DOHH2 (cell line): ENCODE measurements at regions not wholly inside any gene's neighbourhood (a gene's known extent, or its start where the extent isn't known, plus 50 kb on each side); places are given as distances from the start of the nearest gene placed in this dataset.

Source experiments
- CTCF ChIP-seq: fragments of 200-600 bp; sonication (generic); IDR thresholded peaks from one replicate; pipeline ENCODE4 v1.5.1; 2014; ENCODE audit warnings: antibody characterized with exemption, mild to moderate bottlenecking, low read depth, low read length; ENCODE audit not compliant: poor library complexity, severe bottlenecking
- EZH2phosphoT487 ChIP-seq: fragments of 200-600 bp; sonication (generic); IDR thresholded peaks from 2 replicates; pipeline ENCODE4 v1.6.1; 2017; ENCODE audit warnings: borderline replicate concordance, mild to moderate bottlenecking, antibody characterized with exemption, low read length, moderate library complexity, mixed read lengths

DNA sequence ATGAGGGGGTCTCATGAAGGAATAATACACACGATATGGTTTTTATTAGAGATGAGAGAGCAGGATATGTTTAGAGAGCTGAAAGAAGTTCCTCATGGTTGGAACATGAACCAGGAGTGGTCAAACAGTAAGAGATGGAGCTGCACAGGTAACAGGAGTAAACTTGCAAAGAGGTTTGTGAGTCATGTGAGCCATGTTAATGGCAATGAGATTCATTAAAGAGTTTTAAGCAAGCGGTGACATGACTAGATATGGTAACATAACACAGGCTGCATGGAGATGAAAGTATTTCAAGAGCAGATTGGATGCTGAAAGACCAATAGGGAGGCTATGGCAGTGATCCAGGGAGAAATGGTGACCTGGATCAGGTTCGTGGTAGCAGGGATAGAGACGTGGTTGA lies 62.6 kb upstream of the SSTR1 start:
- TF ChIP-seq CTCF (no peak), EZH2phosphoT487 (no peak)
